HG02938 (cell line): ENCODE measurements at regions not wholly inside any gene's neighbourhood (a gene's known extent, or its start where the extent isn't known, plus 50 kb on each side); places are given as distances from the start of the nearest gene placed in this dataset.

Experiments used
- ATAC-seq: cut with Tn5 transposase; IDR thresholded peaks from one replicate; pipeline ENCODE4 v1.9.1; 2021; ENCODE audit warnings: mild to moderate bottlenecking, moderate library complexity; ENCODE audit not compliant: unreplicated experiment

GRCh38 chr17:65407017-65407416 is 154.4 kb downstream of the AXIN2 start:
- no peak for ATAC-seq

- no peak for ATAC-seq
These were observed 154.9 kb downstream of the AXIN2 start for GRCh38 chr17:65406552-65406951.

GRCh38 chr17:65405563-65405962 is 155.9 kb downstream of the AXIN2 start:
- no peak for ATAC-seq

- ATAC-seq, result no peak
These were observed 156.7 kb downstream of the AXIN2 start for GRCh38 chr17:65404761-65405160.

DNA sequence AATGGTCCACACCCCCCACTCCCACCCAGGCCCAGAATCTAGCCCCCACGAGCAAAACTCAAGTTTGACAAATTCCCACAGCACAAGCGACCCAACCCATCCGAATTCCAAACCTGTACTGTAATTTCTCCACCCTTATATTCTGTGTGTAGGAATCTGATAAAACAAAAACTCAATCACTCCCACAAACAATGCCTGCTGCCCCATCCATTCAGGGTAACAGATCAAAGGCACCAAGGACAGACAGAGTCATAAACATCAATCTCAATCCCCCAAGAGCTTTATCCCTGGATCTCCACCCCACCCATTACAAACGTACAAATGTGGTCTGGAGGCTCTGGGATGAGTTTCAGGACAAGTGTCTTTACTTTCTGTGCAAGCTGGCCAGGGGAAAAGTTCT is 157.8 kb downstream of the AXIN2 start:
- ATAC-seq, result no peak

- ATAC-seq, result no peak
These were observed 158.6 kb downstream of the AXIN2 start for GRCh38 chr17:65402513-65403496.

GRCh38 chr17:65401561-65401960 is 159.9 kb downstream of the AXIN2 start:
- no peak for ATAC-seq

GRCh38 chr17:65400701-65401100 is 160.7 kb downstream of the AXIN2 start:
- no peak for ATAC-seq

DNA sequence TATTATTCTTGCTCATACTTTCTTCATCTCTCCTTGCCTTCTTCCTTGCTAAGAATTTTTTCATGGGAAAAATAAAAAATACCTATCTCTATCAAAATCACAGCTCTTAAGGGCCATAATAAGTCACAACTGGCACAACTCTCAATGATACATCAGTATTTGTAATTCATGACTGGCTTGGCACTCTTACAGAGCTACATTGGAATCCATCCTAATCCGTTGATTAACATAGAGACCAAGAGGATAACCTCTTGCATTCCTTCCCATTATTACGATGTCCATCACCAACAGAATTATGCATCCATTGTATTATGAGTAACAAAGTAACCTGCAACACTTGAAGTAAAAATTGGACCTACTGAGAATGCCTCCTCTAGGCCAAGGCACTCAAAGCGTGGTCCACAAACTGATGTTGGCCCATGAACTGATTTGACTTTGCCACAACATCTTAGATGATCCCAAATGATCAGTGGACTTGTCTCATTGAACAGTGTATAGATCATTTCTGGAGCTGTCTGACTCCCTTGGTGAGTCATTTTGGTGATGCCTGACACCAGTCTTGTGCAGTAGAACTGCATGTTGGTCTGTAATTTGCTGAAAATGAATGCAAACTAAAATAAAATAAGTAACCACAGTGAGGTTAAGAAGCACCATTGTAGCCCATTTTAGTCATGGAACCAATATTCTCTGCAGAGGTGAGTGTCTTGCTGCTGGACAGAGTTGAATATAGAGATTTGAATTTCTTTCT is 163.2 kb downstream of the AXIN2 start:
- ATAC-seq, result no peak

GRCh38 chr17:65395924-65396323 is 165.5 kb downstream of the AXIN2 start:
- ATAC-seq, result no peak

DNA sequence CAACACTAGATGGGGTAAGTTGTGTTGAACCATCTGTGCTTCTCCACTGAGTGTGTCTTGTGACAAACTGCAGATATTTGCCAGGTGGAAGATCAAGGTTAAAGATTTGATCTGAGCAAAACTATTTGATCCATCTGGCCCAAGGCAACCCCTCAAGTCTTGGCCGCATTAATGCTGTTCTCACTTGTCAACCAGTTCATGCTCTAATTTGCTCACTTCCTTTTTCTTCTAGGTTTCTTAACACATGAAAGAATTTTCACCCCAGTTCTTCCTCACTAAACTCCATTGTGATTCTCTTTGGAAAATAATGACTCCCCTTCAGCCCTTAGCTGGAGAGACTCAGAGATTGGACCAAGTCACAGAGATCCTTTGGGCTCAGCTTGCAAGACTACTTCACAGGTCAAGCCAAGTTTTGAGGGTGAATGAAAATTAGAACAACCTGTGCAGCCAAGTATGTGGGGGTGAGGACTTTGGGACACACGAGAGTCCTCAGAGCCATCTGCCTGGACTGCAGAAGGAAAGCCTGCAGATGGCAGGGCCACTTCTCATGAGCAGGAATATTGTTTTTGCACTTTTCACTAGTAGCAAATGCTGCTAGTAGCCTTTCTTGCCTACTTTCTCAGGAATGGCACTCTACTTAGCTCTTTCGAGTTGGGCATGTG is 166.5 kb downstream of the AXIN2 start:
- ATAC-seq, result no peak

- no peak for ATAC-seq
These were observed 167.9 kb downstream of the AXIN2 start for GRCh38 chr17:65393514-65393913.

- no peak for ATAC-seq
These were observed 171.5 kb downstream of the AXIN2 start for GRCh38 chr17:65389949-65390348.

DNA sequence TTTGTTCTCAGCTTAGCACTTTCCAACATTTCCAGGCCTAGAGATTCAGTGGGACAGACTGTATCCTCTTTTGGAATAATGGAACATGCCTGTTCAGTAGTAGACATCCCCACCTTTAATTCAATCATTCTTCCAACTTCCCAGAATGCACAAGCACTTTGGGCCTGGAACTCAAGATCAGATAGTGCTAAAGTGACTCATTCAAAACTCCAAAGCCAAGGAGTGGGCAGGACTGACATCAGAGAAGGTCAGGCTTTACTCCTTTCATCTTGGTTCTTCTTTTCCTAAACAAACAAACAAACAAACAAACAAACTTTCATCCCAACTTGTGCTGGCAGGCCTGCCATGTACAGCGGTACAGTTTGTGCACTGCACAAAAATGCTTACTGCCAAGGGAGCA is 172.0 kb downstream of the AXIN2 start:
- no peak for ATAC-seq

DNA sequence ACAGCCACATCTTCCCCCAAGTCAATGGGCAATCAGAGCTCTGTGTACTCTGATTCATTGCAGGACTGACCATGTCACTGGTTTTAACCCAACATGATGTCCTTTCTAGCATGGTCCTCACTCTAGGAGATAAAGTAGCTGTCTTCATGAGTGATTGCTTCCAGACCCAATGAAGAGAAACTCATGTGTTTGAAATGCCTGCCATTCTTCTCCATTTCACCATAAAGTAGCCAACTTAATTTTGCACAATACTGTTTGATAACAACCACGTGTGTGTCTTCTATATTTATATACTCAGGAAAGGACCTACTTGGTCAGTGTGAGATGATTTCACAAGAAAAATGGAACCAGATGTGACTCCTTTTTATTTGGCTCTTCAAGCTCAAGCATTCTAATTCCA is 172.5 kb downstream of the AXIN2 start:
- no peak for ATAC-seq

DNA sequence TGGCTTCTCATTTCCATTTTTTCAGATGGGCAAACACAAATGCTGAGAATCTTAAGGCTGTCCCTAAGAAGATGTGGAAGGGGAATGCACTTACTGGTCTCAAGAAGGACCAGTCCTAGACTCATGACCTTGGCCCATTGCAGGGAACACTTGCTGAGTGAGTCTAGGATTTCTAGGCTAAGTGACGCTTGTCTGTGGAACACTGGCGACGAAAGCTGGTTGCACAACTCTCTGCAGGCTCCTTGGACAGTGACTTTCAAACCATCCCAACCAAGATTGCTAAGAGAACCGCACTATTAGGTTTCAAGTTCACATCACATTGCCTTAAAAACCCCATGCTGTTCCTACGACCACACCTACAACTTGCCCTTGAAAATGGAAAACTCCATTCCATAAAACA is 174.1 kb downstream of the AXIN2 start:
- ATAC-seq, result no peak

- no peak for ATAC-seq
These were observed 175.7 kb downstream of the AXIN2 start for GRCh38 chr17:65385726-65386125.

DNA sequence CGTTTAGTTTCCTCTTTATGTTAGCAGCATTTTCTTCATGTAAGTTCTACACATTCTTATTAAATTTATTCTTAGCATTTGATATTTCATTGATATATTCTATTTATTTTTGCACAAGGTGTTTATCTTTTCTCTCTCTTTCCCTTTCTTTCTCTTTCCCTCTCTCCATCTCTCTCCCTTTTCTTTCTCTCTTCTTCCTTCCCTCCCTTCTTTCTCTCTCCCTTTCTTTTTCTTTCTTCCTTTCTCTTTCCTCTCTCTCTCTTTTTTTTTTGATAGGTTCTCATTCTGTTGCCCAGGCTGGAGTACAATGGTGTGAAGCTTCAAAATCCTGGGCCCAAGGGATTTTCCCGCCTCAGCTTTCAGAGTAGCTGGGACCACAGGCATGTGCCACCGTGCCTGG is 176.4 kb downstream of the AXIN2 start:
- ATAC-seq, result no peak

DNA sequence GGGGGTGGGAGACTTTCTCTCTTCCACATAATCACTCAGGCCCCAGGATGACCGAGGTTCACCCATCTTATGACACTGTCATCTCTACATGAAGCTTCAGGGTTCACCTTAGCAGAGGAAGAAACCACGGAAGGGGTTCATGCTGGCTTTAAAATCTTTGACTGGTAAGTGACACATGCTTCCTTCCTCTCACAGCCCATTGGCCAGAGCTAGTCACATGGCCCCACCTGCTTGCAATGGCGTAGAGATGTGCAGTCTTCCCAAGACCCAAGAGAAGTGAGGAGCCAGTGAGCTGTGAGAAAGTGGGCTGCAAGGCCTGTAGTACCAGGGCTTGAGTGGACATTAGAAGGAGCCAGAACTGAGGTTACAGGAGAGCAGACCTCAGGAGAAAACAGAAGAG is 180.3 kb downstream of the AXIN2 start:
- no peak for ATAC-seq

DNA sequence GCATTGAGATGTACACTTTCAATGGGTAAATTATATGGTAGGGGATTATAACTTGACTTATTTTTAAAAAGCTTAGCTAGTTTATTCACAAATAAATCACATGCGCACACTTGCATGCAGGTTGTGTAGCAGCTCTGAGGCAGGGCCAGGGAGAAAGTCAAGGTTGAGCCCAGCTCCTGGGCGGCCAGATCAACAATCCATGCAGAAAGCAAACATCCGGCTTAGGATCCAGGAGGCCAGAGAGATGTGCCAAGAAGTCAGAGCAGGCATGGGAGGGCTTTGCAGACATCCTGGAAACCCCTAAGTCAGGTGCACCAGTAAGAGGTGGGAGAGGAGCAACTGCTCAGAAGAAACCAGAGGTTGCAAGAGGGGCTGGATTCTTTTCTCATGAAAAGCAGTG is 186.5 kb downstream of the AXIN2 start:
- no peak for ATAC-seq

- ATAC-seq, result no peak
These were observed 189.7 kb downstream of the AXIN2 start for GRCh38 chr17:65371702-65372101.
